ENCODE measurements at regions not wholly inside any gene's neighbourhood (a gene's known extent, or its start where the extent isn't known, plus 50 kb on each side); places are given as distances from the start of the nearest gene placed in this dataset.
"Not testable (repeated sequence)": the region's sequence is repeated elsewhere in the genome, so short reads cannot be mapped to it uniquely, and the experiment has no call there.

- Histone ChIP-seq H3K4me1 (no peaks in the 10 kb centered on the region), H3K27me3 (replicated peaks; ENCODE audit: control insufficient read depth, insufficient read depth, low read length) (no peaks in the 10 kb centered on the region), H3K4me3 (ENCODE audit: low read depth, low read length) (no peak overlapping the region), H3K9me3 (no peaks in the 10 kb centered on the region), H3K36me3 (ENCODE audit: control insufficient read depth, insufficient read depth, low read length) (no peaks in the 10 kb centered on the region)
- CTCF ChIA-PET: no interaction called here
- no peak for DNase-seq
- Mint-ChIP-seq H3K9me3 (ENCODE audit: unreplicated experiment) (no peaks in the 10 kb centered on the region), H3K4me1 (ENCODE audit: low read depth, unreplicated experiment) (no peaks in the 10 kb centered on the region), H3K27ac (ENCODE audit: unreplicated experiment) (peak overlapping the region; percentile 6), H3K4me3 (ENCODE audit: unreplicated experiment) (no peak overlapping the region), H3K36me3 (ENCODE audit: insufficient read depth, unreplicated experiment) (no peaks in the 10 kb centered on the region), H3K27me3 (ENCODE audit: insufficient read depth, unreplicated experiment) (peaks cover 9% of the 10 kb centered on the region)
- intact Hi-C loops (cut with micrococcal nuclease; ENCODE audit: unreplicated experiment): no loop called here
- POLR2A ChIA-PET: no interaction called here
- no peak for TF ChIP-seq CTCF (IDR thresholded peaks at IDR 0.05; ENCODE audit: insufficient read depth in 1 of 2, low read depth in 1 of 2, low read length in 1 of 2, severe bottlenecking in 1 of 2, unreplicated experiment in 1 of 2)
- BruUV-seq (replicated peaks): no TSS peak
These were observed 167.9 kb downstream of the NRN1 start for GRCh38 chr6:5838656-5839396.

- Histone ChIP-seq H3K27me3 (replicated peaks; ENCODE audit: control insufficient read depth, insufficient read depth, low read length) (no peaks in the 10 kb centered on the region), H3K9me3 (no peaks in the 10 kb centered on the region), H3K4me3 (ENCODE audit: low read depth, low read length) (no peak overlapping the region), H3K4me1 (no peaks in the 10 kb centered on the region), H3K36me3 (ENCODE audit: control insufficient read depth, insufficient read depth, low read length) (no peaks in the 10 kb centered on the region)
- no peak overlapping the region for H3K27ac Mint-ChIP-seq (ENCODE audit: unreplicated experiment)
- BruUV-seq (replicated peaks): no TSS peak
- ChIA-PET POLR2A (no interaction called here), CTCF (interaction anchor here (0.6 kb wide), 1 partner anchor 98 kb away, joined by 5 read pairs; no protein-coding TSS in a partner anchor)
- intact Hi-C loops (cut with micrococcal nuclease; ENCODE audit: unreplicated experiment): no loop called here
- H3K27me3 Mint-ChIP-seq (ENCODE audit: insufficient read depth, unreplicated experiment): peaks cover 4% of the 10 kb centered on the region
- DNase-seq: no peak
- no peaks in the 10 kb centered on the region for H3K4me1 Mint-ChIP-seq (ENCODE audit: low read depth, unreplicated experiment)
- H3K4me3 Mint-ChIP-seq (ENCODE audit: unreplicated experiment): no peak overlapping the region
- no peak for TF ChIP-seq CTCF (IDR thresholded peaks at IDR 0.05; ENCODE audit: insufficient read depth in 1 of 2, low read depth in 1 of 2, low read length in 1 of 2, severe bottlenecking in 1 of 2, unreplicated experiment in 1 of 2)
- no peaks in the 10 kb centered on the region for H3K9me3 Mint-ChIP-seq (ENCODE audit: unreplicated experiment)
- H3K36me3 Mint-ChIP-seq (ENCODE audit: insufficient read depth, unreplicated experiment): no peaks in the 10 kb centered on the region
These were observed 169.4 kb downstream of the NRN1 start for GRCh38 chr6:5837323-5837722.

GRCh38 chr6:5836597-5836996, 170.1 kb downstream of the NRN1 start:
- H3K9me3 ChIP-seq; H3K27ac Mint-ChIP-seq (ENCODE audit: unreplicated experiment); H3K27me3 ChIP-seq (replicated peaks; ENCODE audit: control insufficient read depth, insufficient read depth, low read length); H3K4me1 Mint-ChIP-seq (ENCODE audit: low read depth, unreplicated experiment); POLR2A ChIA-PET; H3K4me1 ChIP-seq; BruUV-seq (replicated peaks); CTCF ChIA-PET; H3K4me3 Mint-ChIP-seq (ENCODE audit: unreplicated experiment); DNase-seq; H3K36me3 Mint-ChIP-seq (ENCODE audit: insufficient read depth, unreplicated experiment); H3K4me3 ChIP-seq (ENCODE audit: low read depth, low read length); intact Hi-C loops (cut with micrococcal nuclease; ENCODE audit: unreplicated experiment); H3K27me3 Mint-ChIP-seq (ENCODE audit: insufficient read depth, unreplicated experiment); H3K9me3 Mint-ChIP-seq (ENCODE audit: unreplicated experiment); H3K36me3 ChIP-seq (ENCODE audit: control insufficient read depth, insufficient read depth, low read length): not testable (repeated sequence)

All from Caco-2 (cell line).